H9 (cell line): ENCODE measurements at regions not wholly inside any gene's neighbourhood (a gene's known extent, or its start where the extent isn't known, plus 50 kb on each side); places are given as distances from the start of the nearest gene placed in this dataset.

Source experiments
- DNase-seq: peaks from one replicate; pipeline ENCODE4 v3.0.0-alpha.2; 2017
- H2AFZ ChIP-seq: one replicate; pipeline ENCODE4 v1.6.1; 2013; ENCODE audit warnings: mild to moderate bottlenecking, low read length, control low read depth, moderate library complexity
- H2AK5ac ChIP-seq: 2 replicates; pipeline ENCODE4 v1.6.1; 2013; ENCODE audit warnings: low read length, control low read depth, mixed read lengths; ENCODE audit not compliant: insufficient read length
- H2BK120ac ChIP-seq: one replicate; pipeline ENCODE4 v1.6.1; 2013; ENCODE audit warnings: low read depth, mild to moderate bottlenecking, low read length, control low read depth, inconsistent platforms; ENCODE audit not compliant: poor library complexity, severe bottlenecking
- H2BK12ac ChIP-seq: 2 replicates; pipeline ENCODE4 v1.6.1; 2013; ENCODE audit warnings: low read length, control low read depth, mixed read lengths, low read depth; ENCODE audit not compliant: insufficient read length
- H2BK15ac ChIP-seq: 2 replicates; pipeline ENCODE4 v1.6.1; 2013; ENCODE audit warnings: low read depth, low read length, control low read depth
- H2BK20ac ChIP-seq: one replicate; pipeline ENCODE4 v1.6.1; 2013; ENCODE audit warnings: low read depth, mild to moderate bottlenecking, low read length, control low read depth, inconsistent platforms; ENCODE audit not compliant: poor library complexity, severe bottlenecking
- H2BK5ac ChIP-seq: 2 replicates; pipeline ENCODE4 v1.6.1; 2013; ENCODE audit warnings: low read length, control low read depth, mixed read lengths; ENCODE audit not compliant: insufficient read length
- H3K14ac ChIP-seq: 2 replicates; pipeline ENCODE4 v1.6.1; 2013; ENCODE audit warnings: low read length, control low read depth; ENCODE audit not compliant: insufficient read depth
- H3K18ac ChIP-seq: 2 replicates; pipeline ENCODE4 v1.6.1; 2013; ENCODE audit warnings: low read depth, mild to moderate bottlenecking, mixed read lengths, low read length, control low read depth; ENCODE audit not compliant: insufficient read length
- H3K23ac ChIP-seq: 2 replicates; pipeline ENCODE4 v1.6.1; 2013; ENCODE audit warnings: low read length, control low read depth, mixed read lengths, low read depth; ENCODE audit not compliant: insufficient read length
- H3K23me2 ChIP-seq: 2 replicates; pipeline ENCODE4 v1.6.1; 2013; ENCODE audit warnings: low read depth, mild to moderate bottlenecking, mixed read lengths, low read length, control low read depth; ENCODE audit not compliant: insufficient read length, poor library complexity, severe bottlenecking
- H3K27ac ChIP-seq: 2 replicates; pipeline ENCODE4 v1.5.1; 2013; ENCODE audit warnings: low read length, control low read depth, mixed read lengths, low read depth; ENCODE audit not compliant: insufficient read length
- H3K27me3 ChIP-seq: 2 replicates; pipeline ENCODE4 v1.6.1; 2013; ENCODE audit warnings: low read length, control low read depth, inconsistent platforms; ENCODE audit not compliant: insufficient read depth
- H3K4ac ChIP-seq: 2 replicates; pipeline ENCODE4 v1.6.1; 2013; ENCODE audit warnings: low read depth, mild to moderate bottlenecking, control low read depth, inconsistent platforms, low read length, moderate library complexity
- H3K4me1 ChIP-seq: 2 replicates; pipeline ENCODE4 v1.6.1; 2013; ENCODE audit warnings: low read length, control low read depth, inconsistent platforms; ENCODE audit not compliant: insufficient read depth
- H3K4me2 ChIP-seq: 2 replicates; pipeline ENCODE4 v1.6.1; 2013; ENCODE audit warnings: low read length, control low read depth, mixed read lengths; ENCODE audit not compliant: insufficient read length, insufficient read depth
- H3K56ac ChIP-seq: 2 replicates; pipeline ENCODE4 v1.6.1; 2013; ENCODE audit warnings: low read depth, mild to moderate bottlenecking, mixed read lengths, low read length, control low read depth; ENCODE audit not compliant: insufficient read length
- H3K79me1 ChIP-seq: 2 replicates; pipeline ENCODE4 v1.6.1; 2013; ENCODE audit warnings: low read depth, mild to moderate bottlenecking, moderate library complexity, low read length, control low read depth, inconsistent platforms; ENCODE audit not compliant: insufficient read depth, poor library complexity, severe bottlenecking
- H3K79me2 ChIP-seq: 2 replicates; pipeline ENCODE4 v1.6.1; 2013; ENCODE audit warnings: low read length, control low read depth, inconsistent platforms; ENCODE audit not compliant: insufficient read depth
- H3K9ac ChIP-seq: 2 replicates; pipeline ENCODE4 v1.6.1; 2013; ENCODE audit warnings: low read length, control low read depth, mixed read lengths; ENCODE audit not compliant: insufficient read length; ENCODE audit errors: extremely low read depth
- H3K9me3 ChIP-seq: one replicate; pipeline ENCODE4 v1.6.1; 2013; ENCODE audit warnings: low read depth, low read length, inconsistent platforms; ENCODE audit not compliant: control insufficient read depth
- H3T11ph ChIP-seq: one replicate; pipeline ENCODE4 v1.6.1; 2013; ENCODE audit warnings: mild to moderate bottlenecking, low read length, control low read depth, inconsistent platforms
- H4K20me1 ChIP-seq: one replicate; pipeline ENCODE4 v1.6.1; 2013; ENCODE audit not compliant: control insufficient read depth, insufficient read length, insufficient read depth
- H4K5ac ChIP-seq: 2 replicates; pipeline ENCODE4 v1.6.1; 2013; ENCODE audit warnings: low read depth, mild to moderate bottlenecking, mixed read lengths, low read length, control low read depth; ENCODE audit not compliant: insufficient read length
- H4K8ac ChIP-seq: replicated peaks from 2 replicates; pipeline ENCODE4 v1.6.1; 2013; ENCODE audit warnings: low read length, control low read depth, mixed read lengths, low read depth; ENCODE audit not compliant: insufficient read length
- H4K91ac ChIP-seq: 2 replicates; pipeline ENCODE4 v1.6.1; 2013; ENCODE audit warnings: low read depth, mild to moderate bottlenecking, moderate library complexity, mixed read lengths, low read length, control low read depth; ENCODE audit not compliant: insufficient read length
- H3K27ac Mint-ChIP-seq, 3 experiments: 2 replicates in 2 of 3; 3 replicates in 1 of 3; pipeline ENCODE4 v1.8.0; 2020 to 2021; ENCODE audit warnings: mixed read lengths in 3 of 3, mild to moderate bottlenecking in 1 of 3, moderate library complexity in 1 of 3
- H3K27me3 Mint-ChIP-seq: 2 replicates; pipeline ENCODE4 v1.8.0; 2021; ENCODE audit warnings: low read depth, mild to moderate bottlenecking, moderate library complexity, mixed read lengths
- H3K36me3 Mint-ChIP-seq, 3 experiments: 2 replicates in 2 of 3; 3 replicates in 1 of 3; pipeline ENCODE4 v1.8.0; 2020 to 2021; ENCODE audit warnings: low read depth in 3 of 3, mixed read lengths in 3 of 3; ENCODE audit not compliant: insufficient read depth in 1 of 3
- H3K4me1 Mint-ChIP-seq, 2 experiments: 2 replicates each; pipeline ENCODE4 v1.8.0; 2020; ENCODE audit warnings: mixed read lengths in 2 of 2
- H3K4me3 Mint-ChIP-seq, 2 experiments: 2 replicates in 1 of 2; 3 replicates in 1 of 2; pipeline ENCODE4 v1.8.0; 2020 to 2021; ENCODE audit warnings: mild to moderate bottlenecking in 2 of 2, mixed read lengths in 2 of 2, moderate library complexity in 1 of 2
- H3K9me3 Mint-ChIP-seq, 2 experiments: 2 replicates in 1 of 2; 3 replicates in 1 of 2; pipeline ENCODE4 v1.8.0; 2020; ENCODE audit warnings: mild to moderate bottlenecking in 2 of 2, mixed read lengths in 2 of 2, moderate library complexity in 1 of 2
- CTCF ChIP-seq: fragments of 200-600 bp; sonication (generic); conservative IDR thresholded peaks from 3 replicates; pipeline ENCODE4 v1.8.0; 2021; ENCODE audit warnings: antibody characterized with exemption, mild to moderate bottlenecking
- WGBS: extraction: QIAGEN DNeasy Blood & Tissue Kit; methylation state at CpG from one replicate; pipeline ENCODE4 v1.1.7; 2013; ENCODE audit warnings: missing lambda C conversion rate, low lambda C conversion rate, mixed read lengths; ENCODE audit not compliant: insufficient read length; ENCODE audit errors: extremely low coverage; 5-methylcytosine and 5-hydroxymethylcytosine counted together

GRCh38 chr7:91420606-91421005 is 156.4 kb downstream of the FZD1 start:
- H2BK5ac ChIP-seq: no peak overlapping the region
- H3K79me1 ChIP-seq: no peaks in the 10 kb centered on the region
- H3K9me3 ChIP-seq: no peaks in the 10 kb centered on the region
- Mint-ChIP-seq H3K36me3 (no peaks in the 10 kb centered on the region), H3K4me1 (peaks cover 19 to 23% of the 10 kb centered on the region in 2 experiments), H3K27me3 (peaks cover 11% of the 10 kb centered on the region), H3K9me3 (no peaks in the 10 kb centered on the region), H3K27ac (no peak overlapping the region; a peak in 1 of 7 replicates), H3K4me3 (no peak overlapping the region)
- H4K8ac ChIP-seq: no peak overlapping the region
- no peak overlapping the region for H3K9ac ChIP-seq
- H2AFZ ChIP-seq: no peak overlapping the region
- no peak overlapping the region for H3K56ac ChIP-seq
- H3K27ac ChIP-seq: no peak overlapping the region
- no peak overlapping the region for H2BK12ac ChIP-seq
- no peak overlapping the region for H3K4me2 ChIP-seq
- H3K23me2 ChIP-seq: no peaks in the 10 kb centered on the region
- H4K5ac ChIP-seq: no peak overlapping the region
- no peak overlapping the region for H2BK15ac ChIP-seq
- H3K79me2 ChIP-seq: no peaks in the 10 kb centered on the region
- no peak overlapping the region for H3K4ac ChIP-seq
- no peaks in the 10 kb centered on the region for H3K27me3 ChIP-seq
- TF ChIP-seq CTCF: no peak
- no peak overlapping the region for H2BK20ac ChIP-seq
- H3K14ac ChIP-seq: no peak overlapping the region
- no peak overlapping the region for H3K23ac ChIP-seq
- H4K20me1 ChIP-seq: no peaks in the 10 kb centered on the region
- H3K18ac ChIP-seq: no peak overlapping the region
- no peak overlapping the region for H2AK5ac ChIP-seq
- no CpG with 5 or more reads among the region's 4 CpGs for WGBS
- DNase-seq: no peak
- H2BK120ac ChIP-seq: no peak overlapping the region
- H3K4me1 ChIP-seq: peaks cover 3% of the 10 kb centered on the region; the same call in 1 of the 2 replicates
- H4K91ac ChIP-seq: no peak overlapping the region
- H3T11ph ChIP-seq: no peak overlapping the region
